Mesodermal cell (in vitro differentiated cells): ENCODE measurements at regions not wholly inside any gene's neighbourhood (a gene's known extent, or its start where the extent isn't known, plus 50 kb on each side); places are given as distances from the start of the nearest gene placed in this dataset.

ENCODE experiments used
- H3K27ac ChIP-seq: 2 replicates; pipeline ENCODE4 v1.7.0; 2013; ENCODE audit warnings: mild to moderate bottlenecking, low read depth, low read length, moderate library complexity; ENCODE audit not compliant: severe bottlenecking
- H3K36me3 ChIP-seq: 2 replicates; pipeline ENCODE4 v1.7.1; 2013; ENCODE audit warnings: mild to moderate bottlenecking, low read length, moderate library complexity; ENCODE audit not compliant: control insufficient read depth, insufficient read depth
- H3K4me1 ChIP-seq: one replicate; pipeline ENCODE4 v1.7.1; 2013; ENCODE audit warnings: mild to moderate bottlenecking, low read length; ENCODE audit not compliant: insufficient read depth, control insufficient read depth, poor library complexity, severe bottlenecking
- H3K4me3 ChIP-seq: 2 replicates; pipeline ENCODE4 v1.7.0; 2013; ENCODE audit warnings: low read length, control low read depth, mild to moderate bottlenecking; ENCODE audit not compliant: insufficient read depth, poor library complexity, severe bottlenecking; ENCODE audit errors: extremely low read depth
- H3K9me3 ChIP-seq: 2 replicates; pipeline ENCODE4 v1.7.1; 2013; ENCODE audit warnings: mild to moderate bottlenecking, low read length, moderate library complexity; ENCODE audit not compliant: control insufficient read depth
- WGBS, 2 experiments: methylation state at CpG; one replicate each; pipeline ENCODE4 v1.1.5; 2013; ENCODE audit warnings: missing lambda C conversion rate in 2 of 2; ENCODE audit not compliant: insufficient coverage in 2 of 2; 5-methylcytosine and 5-hydroxymethylcytosine counted together

DNA sequence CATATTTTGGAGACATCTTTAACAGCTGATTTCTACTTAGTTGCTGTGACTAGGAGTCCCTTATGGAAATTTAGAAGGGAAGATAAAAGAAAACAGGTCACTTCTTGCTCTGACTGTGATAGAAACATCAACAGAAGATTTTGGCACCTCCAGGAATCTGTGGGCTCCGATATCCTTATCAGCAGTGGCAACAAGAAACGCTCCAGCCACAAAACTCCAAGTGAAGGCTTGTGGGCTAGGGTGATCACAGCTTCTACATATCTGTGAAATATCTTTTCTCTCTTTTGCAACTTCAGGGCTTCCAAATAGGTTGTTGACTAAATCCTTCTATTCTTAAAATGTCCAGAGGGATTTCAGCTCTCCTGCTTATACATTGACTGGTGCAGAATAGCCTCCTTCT, 1625.5 kb upstream of the CDH6 start:
- Histone ChIP-seq H3K27ac (no peak overlapping the region), H3K36me3 (no peaks in the 10 kb centered on the region), H3K9me3 (no peaks in the 10 kb centered on the region), H3K4me1 (no peaks in the 10 kb centered on the region), H3K4me3 (no peak overlapping the region)
- WGBS, 2 experiments, result 80 to 90% methylated on average over 1 to 2 of the region's 2 CpGs

DNA sequence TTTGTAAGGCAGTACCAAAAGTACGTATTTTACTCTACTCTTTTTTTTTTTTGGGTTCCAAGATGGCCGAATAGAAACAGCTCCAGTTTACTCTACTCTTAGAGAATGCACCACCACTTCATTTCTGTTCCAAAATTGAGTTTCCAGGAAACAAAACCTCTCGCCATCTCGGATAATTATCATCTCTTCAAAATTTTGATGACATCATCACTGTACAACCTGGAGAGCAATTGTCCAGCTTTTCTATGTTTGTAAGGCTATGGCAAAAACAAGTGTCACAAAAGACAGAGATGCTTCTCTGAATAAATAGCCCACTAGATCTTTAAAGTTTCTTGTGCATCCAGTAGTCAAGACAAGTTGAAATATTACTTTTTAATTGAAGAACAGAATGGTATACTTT, 1631.9 kb upstream of the CDH6 start:
- 91% methylated on average over 2 of the region's 4 CpGs; no CpG with 5 or more reads in 1 of the 2 experiments for WGBS, 2 experiments
- Histone ChIP-seq H3K36me3 (no peaks in the 10 kb centered on the region), H3K4me3 (no peak overlapping the region), H3K4me1 (no peaks in the 10 kb centered on the region), H3K9me3 (no peaks in the 10 kb centered on the region), H3K27ac (no peak overlapping the region)

DNA sequence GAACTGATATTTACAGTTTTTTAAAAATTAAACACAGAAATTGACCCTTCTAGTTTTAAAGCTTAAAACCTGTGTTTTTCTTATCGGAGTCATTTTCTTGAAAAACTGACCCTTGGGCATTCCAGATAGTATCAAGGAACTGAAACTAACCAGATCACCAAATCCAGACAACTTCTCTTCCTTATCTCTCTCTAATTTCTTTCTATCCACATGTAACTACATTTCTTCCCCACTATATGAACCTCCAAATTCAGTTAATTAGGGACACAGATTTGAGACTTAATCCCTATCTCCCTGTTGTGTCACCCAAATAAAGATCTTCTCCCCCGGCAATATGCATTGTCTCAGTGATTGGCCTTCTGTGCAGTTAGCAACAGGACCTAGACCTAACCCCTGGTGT, 1643.0 kb upstream of the CDH6 start:
- Histone ChIP-seq H3K4me3 (no peak overlapping the region), H3K4me1 (peaks cover 5% of the 10 kb centered on the region), H3K36me3 (no peaks in the 10 kb centered on the region), H3K27ac (peak overlapping the region; percentile 38), H3K9me3 (no peaks in the 10 kb centered on the region)
- 42 to 44% methylated on average over 2 of the region's 2 CpGs for WGBS, 2 experiments

DNA sequence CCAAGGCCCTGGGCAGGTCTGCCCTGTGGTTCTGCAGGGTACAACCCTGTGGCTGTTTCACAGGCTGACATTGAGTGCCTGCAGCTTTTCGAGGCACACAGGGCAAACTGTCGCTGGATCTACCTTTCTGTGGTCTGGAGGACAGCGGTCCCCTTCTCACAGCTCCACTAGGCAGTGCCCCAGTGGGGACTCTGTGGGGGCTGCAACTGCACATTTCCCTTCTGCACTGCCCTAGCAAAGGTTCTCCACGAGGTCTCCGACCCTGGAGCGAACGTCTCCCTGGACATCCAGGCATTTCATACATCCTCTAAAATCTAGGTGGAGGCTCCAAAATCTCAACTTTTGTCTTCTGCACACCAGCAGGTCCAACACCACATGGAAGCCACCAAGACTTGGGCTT, 1645.2 kb upstream of the CDH6 start:
- H3K27ac ChIP-seq, result no peak overlapping the region
- no peaks in the 10 kb centered on the region for H3K36me3 ChIP-seq
- no peaks in the 10 kb centered on the region for H3K9me3 ChIP-seq
- WGBS, 2 experiments, result 92 to 98% methylated on average over 5 to 6 of the region's 7 CpGs
- H3K4me1 ChIP-seq, result peaks cover 5% of the 10 kb centered on the region
- no peak overlapping the region for H3K4me3 ChIP-seq

DNA sequence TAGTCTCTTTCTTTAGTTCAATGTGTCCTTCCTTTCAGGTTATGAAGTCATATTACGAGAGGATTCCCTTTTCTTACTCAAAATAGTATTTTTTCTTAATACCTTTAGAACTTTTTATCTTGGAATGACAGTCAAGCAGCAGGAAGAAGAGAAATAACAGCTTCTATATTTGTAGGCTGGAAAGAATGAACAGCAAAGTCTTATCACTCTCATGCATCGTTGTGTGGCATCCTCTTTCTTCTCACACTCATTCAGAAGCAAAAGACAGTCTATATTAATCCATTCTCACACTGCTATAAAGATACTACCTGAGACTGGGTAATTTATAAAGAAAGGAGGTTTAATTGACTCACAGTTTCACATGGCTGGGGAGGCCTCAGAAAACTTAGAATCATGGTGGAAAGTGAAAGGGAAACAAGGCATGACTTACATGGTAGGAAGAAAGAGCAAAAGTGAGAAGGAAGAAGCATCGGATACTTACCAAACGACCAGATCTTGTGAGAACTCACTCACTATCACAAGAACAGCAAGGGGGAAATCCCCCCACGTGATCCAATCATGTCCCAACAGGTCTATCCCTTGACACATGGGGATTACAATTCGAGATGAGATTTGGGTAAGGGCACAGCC, 1646.1 kb upstream of the CDH6 start:
- Histone ChIP-seq H3K9me3 (no peaks in the 10 kb centered on the region), H3K36me3 (no peaks in the 10 kb centered on the region), H3K27ac (no peak overlapping the region), H3K4me1 (peaks cover 5% of the 10 kb centered on the region), H3K4me3 (no peak overlapping the region)
- 80 to 82% methylated on average over 1 to 3 of the region's 6 CpGs for WGBS, 2 experiments

DNA sequence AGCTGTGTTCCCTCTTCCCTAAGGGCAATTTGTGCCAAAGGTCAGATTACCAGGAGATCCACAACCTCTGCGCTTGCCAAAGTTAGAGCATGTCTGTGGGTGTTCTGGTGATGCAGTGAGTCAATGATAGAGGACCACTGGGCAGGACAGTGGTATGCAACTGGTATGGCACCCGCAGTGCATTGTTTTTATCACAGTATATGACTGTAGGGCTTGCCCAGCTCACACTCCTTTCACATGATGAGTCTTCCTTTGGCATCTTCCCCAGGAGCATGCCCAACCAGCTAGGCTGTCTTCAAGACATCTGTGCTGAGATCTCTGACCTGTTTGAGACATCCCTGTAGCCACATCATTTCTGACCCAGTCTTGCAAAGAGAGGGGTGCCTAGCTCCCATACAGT, 1650.0 kb upstream of the CDH6 start:
- no peak overlapping the region for H3K4me3 ChIP-seq
- no peaks in the 10 kb centered on the region for H3K4me1 ChIP-seq
- no peaks in the 10 kb centered on the region for H3K9me3 ChIP-seq

DNA sequence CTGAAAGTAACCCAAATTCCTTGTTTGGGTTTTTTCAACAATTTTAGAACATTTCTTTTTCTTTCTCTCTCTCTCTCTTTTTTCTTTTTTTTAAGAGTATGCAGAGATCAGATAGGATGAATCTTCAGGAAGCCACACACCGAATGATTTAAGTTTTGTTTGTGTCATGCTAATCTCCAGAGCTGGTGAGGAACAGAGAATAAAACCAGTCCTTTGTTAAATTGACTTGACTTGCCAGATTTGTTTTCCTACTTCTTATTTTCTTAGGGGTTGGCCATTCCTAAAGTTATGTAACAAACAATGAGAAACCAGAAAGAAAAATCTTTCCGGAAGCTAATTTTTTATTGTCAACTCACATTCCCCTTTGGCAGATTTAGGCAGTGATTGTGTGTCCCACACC, 1669.3 kb upstream of the CDH6 start:
- no peaks in the 10 kb centered on the region for H3K36me3 ChIP-seq
- H3K4me3 ChIP-seq, result no peak overlapping the region
- no peaks in the 10 kb centered on the region for H3K9me3 ChIP-seq
- WGBS, 2 experiments, result 0 to 29% methylated on average over 1 of the region's 2 CpGs
- no peaks in the 10 kb centered on the region for H3K4me1 ChIP-seq
- H3K27ac ChIP-seq, result no peak overlapping the region

More for the DNA sequence above, 1650.0 kb upstream of the CDH6 start:
- no peaks in the 10 kb centered on the region for H3K36me3 ChIP-seq
- no peak overlapping the region for H3K27ac ChIP-seq
- WGBS, 2 experiments, result 90 to 100% methylated on average over 1 to 2 of the region's 2 CpGs

DNA sequence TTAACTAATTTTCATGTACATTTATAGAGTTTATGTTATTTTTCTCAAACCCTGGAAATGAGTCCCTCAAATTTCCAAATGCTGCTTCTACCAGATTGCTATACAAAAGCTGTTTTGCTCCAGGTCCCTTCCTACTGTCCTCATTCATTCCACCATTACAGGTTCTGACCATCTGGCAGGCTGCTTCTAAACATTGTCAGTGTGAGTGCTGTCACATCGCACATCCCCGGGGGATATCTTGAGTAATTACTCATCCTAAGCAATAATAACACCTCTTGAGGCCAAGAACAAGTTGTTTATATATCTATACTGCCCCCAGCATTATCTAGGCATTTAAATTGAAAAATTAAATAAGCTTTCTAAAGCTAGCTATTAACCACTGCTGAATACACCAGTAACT, 1675.3 kb upstream of the CDH6 start:
- no peaks in the 10 kb centered on the region for H3K4me1 ChIP-seq
- H3K36me3 ChIP-seq, result no peaks in the 10 kb centered on the region
- WGBS, 2 experiments, result 90 to 92% methylated on average over 2 of the region's 2 CpGs
- no peaks in the 10 kb centered on the region for H3K9me3 ChIP-seq
- no peak overlapping the region for H3K27ac ChIP-seq
- no peak overlapping the region for H3K4me3 ChIP-seq

DNA sequence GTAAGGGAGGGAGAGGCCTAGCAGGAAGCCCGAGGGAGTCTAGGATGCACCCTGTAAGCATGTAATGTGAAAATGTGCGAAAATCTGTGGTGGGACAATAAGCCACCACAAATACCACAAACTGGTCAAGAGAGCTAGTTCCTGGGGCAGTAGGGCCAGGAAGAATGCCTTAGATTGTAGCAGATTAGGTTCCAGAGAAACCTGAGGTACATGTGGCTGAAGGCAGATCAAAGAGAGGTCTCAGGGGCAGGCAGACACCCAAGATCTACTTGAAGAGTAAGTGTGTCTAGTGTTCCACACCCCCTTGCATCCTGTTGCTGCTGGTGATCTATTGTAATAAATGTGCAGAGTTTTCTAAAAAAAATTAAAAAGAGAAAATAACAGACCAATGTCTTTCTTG, 1677.3 kb upstream of the CDH6 start:
- Histone ChIP-seq H3K4me1 (no peaks in the 10 kb centered on the region), H3K4me3 (no peak overlapping the region), H3K36me3 (no peaks in the 10 kb centered on the region), H3K27ac (no peak overlapping the region), H3K9me3 (no peaks in the 10 kb centered on the region)
- no CpG with 5 or more reads among the region's 2 CpGs for WGBS, 2 experiments

DNA sequence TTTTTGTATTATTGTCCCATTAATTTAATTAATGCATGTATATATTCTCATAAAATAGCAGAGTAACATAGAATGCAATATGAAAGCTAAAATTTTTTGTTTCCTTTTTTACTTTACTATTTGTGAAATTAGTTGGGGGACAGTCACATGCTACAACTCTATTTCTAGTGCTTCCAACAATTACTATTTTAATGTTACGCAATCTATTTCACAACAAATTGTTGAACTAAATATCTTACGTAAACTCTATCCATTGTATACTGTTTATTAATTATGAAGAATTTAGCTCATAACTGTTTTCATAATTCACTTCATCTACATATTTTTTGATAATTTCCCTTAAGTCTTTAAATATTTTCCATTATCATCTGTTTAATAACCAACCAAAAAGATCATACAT, 1685.4 kb upstream of the CDH6 start:
- Histone ChIP-seq H3K36me3 (no peaks in the 10 kb centered on the region), H3K9me3 (no peaks in the 10 kb centered on the region), H3K4me1 (no peaks in the 10 kb centered on the region), H3K27ac (no peak overlapping the region), H3K4me3 (no peak overlapping the region)
- no CpG with 5 or more reads among the region's 2 CpGs for WGBS, 2 experiments

DNA sequence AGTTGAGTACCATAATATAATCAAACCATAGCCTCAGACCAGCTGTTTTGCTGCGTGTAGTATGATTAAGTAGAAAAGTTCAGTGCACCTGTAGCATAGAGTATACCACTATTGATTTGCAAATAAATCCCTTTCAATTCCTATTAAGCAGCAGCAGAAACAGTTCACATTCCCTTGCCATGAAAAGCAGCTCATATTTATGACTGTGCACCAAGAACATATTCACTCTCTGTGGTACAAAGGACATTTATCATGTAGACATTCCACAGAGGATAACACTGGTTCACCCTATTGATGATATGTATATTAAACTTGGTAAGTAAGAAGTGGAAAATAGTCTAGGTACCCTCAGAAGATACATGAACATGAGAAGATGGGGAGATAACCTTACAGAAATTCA, 1689.1 kb upstream of the CDH6 start:
- Histone ChIP-seq H3K9me3 (no peaks in the 10 kb centered on the region), H3K4me1 (no peaks in the 10 kb centered on the region), H3K36me3 (no peaks in the 10 kb centered on the region), H3K27ac (no peak overlapping the region), H3K4me3 (no peak overlapping the region)
- no CpG with 5 or more reads among the region's 1 CpG for WGBS, 2 experiments
